Activated naive CD4-positive, alpha-beta T cell (primary cell): ENCODE measurements at regions not wholly inside any gene's neighbourhood (a gene's known extent, or its start where the extent isn't known, plus 50 kb on each side); places are given as distances from the start of the nearest gene placed in this dataset.
"Not testable (repeated sequence)": the region's sequence is repeated elsewhere in the genome, so short reads cannot be mapped to it uniquely, and the experiment has no call there.

Source experiments
- DNase-seq, 4 experiments: peaks; one replicate each; lab custom pipeline; 2025; lab: John Stamatoyannopoulos, UW

GRCh38 chr1:199447906-199448305, 579.6 kb upstream of the NR5A2 start:
- DNase-seq: no peak

- DNase-seq: no peak
These were observed 578.9 kb upstream of the NR5A2 start for GRCh38 chr1:199448646-199449045.

GRCh38 chr1:199449221-199449620, 578.3 kb upstream of the NR5A2 start:
- no peak for DNase-seq

- DNase-seq: no peak
These were observed 577.8 kb upstream of the NR5A2 start for GRCh38 chr1:199449681-199450080.

- DNase-seq: no peak
These were observed 574.9 kb upstream of the NR5A2 start for GRCh38 chr1:199452627-199453026.

- no peak for DNase-seq
These were observed 573.8 kb upstream of the NR5A2 start for GRCh38 chr1:199453723-199454122.

- DNase-seq: no peak
These were observed 566.6 kb upstream of the NR5A2 start for GRCh38 chr1:199460933-199461332.

- no peak for DNase-seq
These were observed 563.9 kb upstream of the NR5A2 start for GRCh38 chr1:199463521-199464127.

- no peak for DNase-seq
These were observed 560.5 kb upstream of the NR5A2 start for GRCh38 chr1:199466961-199467360.

- no peak for DNase-seq
These were observed 555.5 kb upstream of the NR5A2 start for GRCh38 chr1:199472018-199472417.

- no peak for DNase-seq
These were observed 554.5 kb upstream of the NR5A2 start for GRCh38 chr1:199472978-199473377.

- no peak for DNase-seq
These were observed 552.8 kb upstream of the NR5A2 start for GRCh38 chr1:199474738-199475137.

- no peak for DNase-seq
These were observed 545.1 kb upstream of the NR5A2 start for GRCh38 chr1:199482426-199482825.

GRCh38 chr1:199489594-199489993, 537.9 kb upstream of the NR5A2 start:
- no peak for DNase-seq

GRCh38 chr1:199490769-199491527, 536.6 kb upstream of the NR5A2 start:
- no peak for DNase-seq

GRCh38 chr1:199495432-199495831, 532.1 kb upstream of the NR5A2 start:
- no peak for DNase-seq

GRCh38 chr1:199498802-199499201, 528.7 kb upstream of the NR5A2 start:
- not testable (repeated sequence) for DNase-seq

- no peak for DNase-seq
These were observed 519.4 kb upstream of the NR5A2 start for GRCh38 chr1:199508072-199508471.

- DNase-seq: no peak
These were observed 518.9 kb upstream of the NR5A2 start for GRCh38 chr1:199508653-199509052.

GRCh38 chr1:199509456-199509855, 518.1 kb upstream of the NR5A2 start:
- no peak for DNase-seq

- DNase-seq: no peak
These were observed 517.2 kb upstream of the NR5A2 start for GRCh38 chr1:199510314-199510713.

GRCh38 chr1:199512037-199512710, 515.3 kb upstream of the NR5A2 start:
- DNase-seq: no peak

GRCh38 chr1:199515261-199515660, 512.2 kb upstream of the NR5A2 start:
- DNase-seq: no peak
